GM12878 (cell line): ENCODE measurements at regions not wholly inside any gene's neighbourhood (a gene's known extent, or its start where the extent isn't known, plus 50 kb on each side); places are given as distances from the start of the nearest gene placed in this dataset.

ENCODE experiments used
- ATAC-seq: fragments of 200-7000 bp; cut with Tn5 transposase; 3 replicates; pipeline ENCODE4 v1.9.1; 2020; ENCODE audit warnings: mild to moderate bottlenecking, moderate library complexity
- BruUV-seq: library from RNA; stranded (reverse); fragments of 400-500 nt; replicated peaks from 2 replicates; lab custom pipeline; 2021; lab: Mats Ljungman, UMichigan
- CTCF ChIA-PET: fragments of 300-600 bp; sonication (Branson Sonifier 250); formaldehyde crosslinking; extraction: SDS; loops from one replicate; lab custom pipeline; 2021; ENCODE audit warnings: inconsistent platforms; lab: Yijun Ruan, JAX
- POLR2A ChIA-PET: fragments of 350-600 bp; formaldehyde crosslinking; extraction: SDS; loops from one replicate; lab custom pipeline; 2021; ENCODE audit warnings: inconsistent platforms; lab: Charles Lee
- RAD21 ChIA-PET: fragments of 300-600 bp; sonication (Branson Sonifier 250); formaldehyde crosslinking; loops from one replicate; lab custom pipeline; 2023; ENCODE audit warnings: antibody characterized with exemption; ENCODE audit not compliant: unreplicated experiment; lab: Charles Lee
- SMC1A ChIA-PET: fragments of 300-600 bp; sonication (Branson Sonifier 250); formaldehyde crosslinking; loops from one replicate; lab custom pipeline; 2023; ENCODE audit not compliant: unreplicated experiment, uncharacterized antibody; lab: Charles Lee
- DNase-seq: peaks from one replicate; pipeline ENCODE4 v3.0.0-alpha.2; 2011; ENCODE audit warnings: low read depth, low spot score
- FAIRE-seq: peaks from 3 replicates; lab custom pipeline; 2011; peaks lifted over from hg19 to GRCh38; lab: Jason Lieb, UNC
- H2AFZ ChIP-seq: 2 replicates; pipeline ENCODE4 v1.6.0; 2011; ENCODE audit warnings: low read depth, low read length, control low read depth; ENCODE audit not compliant: control insufficient read depth
- H3K27ac ChIP-seq: 2 replicates; pipeline ENCODE4 v1.5.1; 2011; ENCODE audit warnings: control low read depth; ENCODE audit not compliant: control insufficient read depth, insufficient read depth
- H3K27me3 ChIP-seq, 2 experiments: replicated peaks in 1 of 2; 2 replicates each; pipeline versions ENCODE4 v1.6.0 to v1.6.1; 2011; ENCODE audit warnings: low read length in 1 of 2; ENCODE audit not compliant: control insufficient read depth in 2 of 2, insufficient read depth in 2 of 2
- H3K36me3 ChIP-seq, 2 experiments: 2 replicates each; pipeline ENCODE4 v1.5.1; 2011; ENCODE audit warnings: low read length in 1 of 2; ENCODE audit not compliant: control insufficient read depth in 2 of 2, insufficient read depth in 2 of 2
- H3K4me1 ChIP-seq: 2 replicates; pipeline ENCODE4 v1.6.1; 2011; ENCODE audit warnings: mild to moderate bottlenecking, low read length, moderate library complexity, mixed read lengths; ENCODE audit not compliant: control insufficient read depth, insufficient read depth
- H3K4me2 ChIP-seq: 2 replicates; pipeline ENCODE4 v1.6.0; 2011; ENCODE audit warnings: control low read depth; ENCODE audit not compliant: control insufficient read depth, insufficient read depth
- H3K4me3 ChIP-seq: fragments of 200-600 bp; sonication (generic); 2 replicates; pipeline ENCODE4 v1.5.1; 2016
- H3K79me2 ChIP-seq: 2 replicates; pipeline ENCODE4 v1.6.0; 2011; ENCODE audit warnings: low read length; ENCODE audit not compliant: control insufficient read depth, insufficient read depth
- H3K9ac ChIP-seq: 2 replicates; pipeline ENCODE4 v1.8.0; 2011; ENCODE audit warnings: low read length, control low read depth, mixed read lengths; ENCODE audit not compliant: control insufficient read depth, insufficient read depth
- H3K9me3 ChIP-seq: replicated peaks from 3 replicates; pipeline ENCODE4 v1.5.1; 2011; ENCODE audit warnings: mild to moderate bottlenecking, low read length; ENCODE audit not compliant: control insufficient read depth, insufficient read depth
- H4K20me1 ChIP-seq: 2 replicates; pipeline ENCODE4 v1.6.0; 2011; ENCODE audit not compliant: control insufficient read depth, insufficient read depth
- BCL11A ChIP-seq: IDR thresholded peaks from 2 replicates; pipeline ENCODE4 v1.6.1; 2011; ENCODE audit warnings: low read depth, low read length
- BCLAF1 ChIP-seq: fragments of 450-650 bp; IDR thresholded peaks from 2 replicates; pipeline ENCODE4 v1.6.1; 2017; ENCODE audit warnings: antibody characterized with exemption, mild to moderate bottlenecking, moderate library complexity
- CBX3 ChIP-seq: fragments of 200-600 bp; sonication (generic); IDR thresholded peaks from 2 replicates; pipeline ENCODE4 v1.6.1; 2016; ENCODE audit warnings: low read depth, borderline replicate concordance
- CREB1 ChIP-seq: IDR thresholded peaks from 2 replicates; pipeline ENCODE4 v1.6.1; 2012; ENCODE audit warnings: low read depth, mild to moderate bottlenecking, inconsistent platforms
- NBN ChIP-seq: fragments of 450-650 bp; IDR thresholded peaks from 2 replicates; pipeline ENCODE4 v1.6.1; 2016
- NFYB ChIP-seq: IDR thresholded peaks from 2 replicates; pipeline ENCODE4 v1.6.1; 2011; ENCODE audit warnings: low read depth, mild to moderate bottlenecking, low read length, improper control_type of control experiment, moderate library complexity; ENCODE audit not compliant: insufficient read depth
- PKNOX1 ChIP-seq: fragments of 450-650 bp; IDR thresholded peaks from 2 replicates; pipeline ENCODE4 v1.6.1; 2016; ENCODE audit warnings: mild to moderate bottlenecking
- REST ChIP-seq: IDR thresholded peaks from 2 replicates; pipeline ENCODE4 v1.6.1; 2012; ENCODE audit warnings: mild to moderate bottlenecking, low read depth, low read length
- ZNF217 ChIP-seq: fragments of 450-650 bp; IDR thresholded peaks from 2 replicates; pipeline ENCODE4 v1.6.1; 2017; ENCODE audit warnings: antibody characterized with exemption, mild to moderate bottlenecking
- ZNF622 ChIP-seq: fragments of 450-650 bp; IDR thresholded peaks from 2 replicates; pipeline ENCODE4 v1.6.1; 2017; ENCODE audit warnings: mild to moderate bottlenecking, inconsistent platforms
- WGBS: methylation state at CpG from one replicate; pipeline ENCODE4 v1.1.6; 2016; ENCODE audit warnings: low lambda C conversion rate; ENCODE audit not compliant: insufficient replicate concordance, insufficient coverage; ENCODE audit errors: missing lambda C conversion rate; 5-methylcytosine and 5-hydroxymethylcytosine counted together
- in situ Hi-C: fragments of 300-500 bp; cut with MboI; formaldehyde crosslinking; loops from 9 replicates; pipeline ENCODE4 v1.14.3; 2018; ENCODE audit warnings: mixed read lengths
- intact Hi-C: fragments of 100-400 bp; cut with micrococcal nuclease; formaldehyde crosslinking; loops from one replicate; pipeline ENCODE4 v1.14.2; 2022; ENCODE audit not compliant: unreplicated experiment
- TF ChIP-seq, protein P1 (sequence below), 3 experiments: IDR thresholded peaks in 2 of 3; conservative IDR thresholded peaks in 1 of 3; 2 replicates each; pipeline ENCODE4 v1.5.1; 2011; ENCODE audit warnings: low read depth in 3 of 3, low read length in 3 of 3, mild to moderate bottlenecking in 3 of 3, control low read depth in 2 of 3, moderate library complexity in 2 of 3, inconsistent platforms in 1 of 3, mixed read lengths in 1 of 3; ENCODE audit not compliant: control insufficient read depth in 2 of 3, insufficient read depth in 1 of 3; ENCODE audit errors: extremely low read depth in 1 of 3

DNA sequence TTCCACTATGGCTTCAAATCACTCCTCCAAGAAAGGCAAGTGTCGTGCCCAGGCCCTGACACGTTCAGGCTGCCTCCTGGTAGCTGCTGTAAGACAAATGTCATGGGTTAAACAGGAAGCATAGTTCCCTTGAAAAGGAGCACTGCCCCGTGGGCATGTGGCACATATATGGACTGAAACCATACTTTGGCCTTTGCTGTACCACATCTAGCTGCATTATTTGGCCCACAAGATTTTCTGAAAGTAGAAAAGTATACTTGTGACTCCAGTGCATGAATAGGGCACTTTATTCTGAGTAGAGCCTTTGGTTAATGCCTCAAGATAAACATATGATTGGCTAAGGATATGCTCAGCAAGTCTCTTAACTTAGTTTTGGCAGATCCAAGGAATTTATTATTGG, 218.7 kb upstream of the EGLN3 start (continued):
- TF ChIP-seq BCLAF1 = no peak
- no peak for TF ChIP-seq BCL11A
- no peak for TF ChIP-seq CBX3
- TF ChIP-seq PKNOX1 = no peak

DNA sequence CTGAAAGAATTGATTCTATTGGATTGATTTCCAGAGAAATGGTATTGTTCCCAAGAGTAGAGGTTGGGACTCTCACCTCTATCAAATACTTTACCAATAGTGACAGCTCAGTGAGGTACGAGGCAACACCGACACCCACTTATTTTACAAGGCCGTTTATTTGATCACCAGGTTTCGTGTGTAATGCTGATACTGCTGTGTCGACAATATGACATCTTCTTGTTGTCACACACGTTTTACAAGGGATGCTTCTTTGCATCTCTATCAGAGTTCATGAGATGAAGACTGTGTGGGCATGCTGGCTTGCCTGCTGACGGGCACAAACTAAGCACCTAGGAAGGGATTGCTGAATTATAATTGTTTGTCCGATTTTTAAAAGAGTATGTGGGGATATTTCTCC, 217.8 kb upstream of the EGLN3 start:
- H4K20me1 ChIP-seq = no peaks in the 10 kb centered on the region
- no peak overlapping the region for H3K9ac ChIP-seq
- H3K79me2 ChIP-seq = no peaks in the 10 kb centered on the region
- no peaks in the 10 kb centered on the region for H3K4me1 ChIP-seq
- in situ Hi-C loops (no loop called here), intact Hi-C loops (loop anchor here (5.0 kb wide), 1 partner anchor 54 kb away; no protein-coding TSS in a partner anchor)
- H3K9me3 ChIP-seq = no peaks in the 10 kb centered on the region
- no peak overlapping the region for H3K4me3 ChIP-seq
- WGBS = 25% methylated on average over 8 of the region's 8 CpGs
- DNase-seq (no peak), ATAC-seq (no peak), FAIRE-seq (no peak)
- H3K27ac ChIP-seq = no peak overlapping the region
- ChIA-PET CTCF (no interaction called here), SMC1A (interaction anchor here (0.7 to 1.5 kb wide), 2 partner anchors 65 to 326 kb away, joined by 3 to 5 read pairs; no protein-coding TSS in a partner anchor), RAD21 (interaction anchor here (0.6 kb wide), 1 partner anchor 12 kb away, joined by 3 read pairs; no protein-coding TSS in a partner anchor), POLR2A (no interaction called here)
- no TSS peak for BruUV-seq
- no peak overlapping the region for H2AFZ ChIP-seq
- H3K4me2 ChIP-seq = no peak overlapping the region
- H3K36me3 ChIP-seq = no peaks in the 10 kb centered on the region
- no peaks in the 10 kb centered on the region for H3K27me3 ChIP-seq
- TF ChIP-seq ZNF217 (no peak), REST (no peak), CREB1 (no peak), ZNF622 (no peak), NBN (no peak), NFYB (no peak)
- TF ChIP-seq, protein P1, sequence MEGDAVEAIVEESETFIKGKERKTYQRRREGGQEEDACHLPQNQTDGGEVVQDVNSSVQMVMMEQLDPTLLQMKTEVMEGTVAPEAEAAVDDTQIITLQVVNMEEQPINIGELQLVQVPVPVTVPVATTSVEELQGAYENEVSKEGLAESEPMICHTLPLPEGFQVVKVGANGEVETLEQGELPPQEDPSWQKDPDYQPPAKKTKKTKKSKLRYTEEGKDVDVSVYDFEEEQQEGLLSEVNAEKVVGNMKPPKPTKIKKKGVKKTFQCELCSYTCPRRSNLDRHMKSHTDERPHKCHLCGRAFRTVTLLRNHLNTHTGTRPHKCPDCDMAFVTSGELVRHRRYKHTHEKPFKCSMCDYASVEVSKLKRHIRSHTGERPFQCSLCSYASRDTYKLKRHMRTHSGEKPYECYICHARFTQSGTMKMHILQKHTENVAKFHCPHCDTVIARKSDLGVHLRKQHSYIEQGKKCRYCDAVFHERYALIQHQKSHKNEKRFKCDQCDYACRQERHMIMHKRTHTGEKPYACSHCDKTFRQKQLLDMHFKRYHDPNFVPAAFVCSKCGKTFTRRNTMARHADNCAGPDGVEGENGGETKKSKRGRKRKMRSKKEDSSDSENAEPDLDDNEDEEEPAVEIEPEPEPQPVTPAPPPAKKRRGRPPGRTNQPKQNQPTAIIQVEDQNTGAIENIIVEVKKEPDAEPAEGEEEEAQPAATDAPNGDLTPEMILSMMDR (IDR thresholded peaks at IDR 0.05 in 2 of 3, conservative IDR thresholded peaks at IDR 0.05 in 1 of 3; ENCODE audit: control insufficient read depth in 2 of 3, extremely low read depth in 1 of 3, insufficient read depth in 1 of 3, low read depth in 3 of 3, low read length in 3 of 3) = no peak
